Stimulated activated naive CD4-positive, alpha-beta T cell treated with Interleukin-2 at 50 U/mL for 16 hours (primary cell): ENCODE measurements at regions not wholly inside any gene's neighbourhood (a gene's known extent, or its start where the extent isn't known, plus 50 kb on each side); places are given as distances from the start of the nearest gene placed in this dataset.
A peak's percentile ranks its signal among the peaks of the same experiment; 100 is the strongest.

Experiments used
- DNase-seq: peaks from one replicate; lab custom pipeline; 2025; lab: John Stamatoyannopoulos, UW

- DNase-seq: no peak
Measured at GRCh38 chr10:31606841-31607240, 287.8 kb downstream of the ZEB1 start.

GRCh38 chr10:31605861-31606525 lies 287.0 kb downstream of the ZEB1 start:
- DNase-seq: no peak

GRCh38 chr10:31605426-31605825 lies 286.4 kb downstream of the ZEB1 start:
- DNase-seq: no peak

- DNase-seq: no peak
Measured at GRCh38 chr10:31604646-31605170, 285.7 kb downstream of the ZEB1 start.

GRCh38 chr10:31604096-31604495 lies 285.1 kb downstream of the ZEB1 start:
- no peak for DNase-seq

GRCh38 chr10:31603235-31604087 lies 284.4 kb downstream of the ZEB1 start:
- peak; percentile 74 for DNase-seq

- no peak for DNase-seq
Measured at GRCh38 chr10:31602541-31603234, 283.7 kb downstream of the ZEB1 start.

GRCh38 chr10:31601136-31601535 lies 282.1 kb downstream of the ZEB1 start:
- no peak for DNase-seq

GRCh38 chr10:31599626-31600504 lies 280.8 kb downstream of the ZEB1 start:
- DNase-seq: peak; percentile 7

- DNase-seq: no peak
Measured at GRCh38 chr10:31596765-31597164, 277.7 kb downstream of the ZEB1 start.

GRCh38 chr10:31595992-31596391 lies 277.0 kb downstream of the ZEB1 start:
- DNase-seq: no peak

GRCh38 chr10:31594347-31594873 lies 275.4 kb downstream of the ZEB1 start:
- DNase-seq: no peak

- no peak for DNase-seq
Measured at GRCh38 chr10:31593124-31593523, 274.1 kb downstream of the ZEB1 start.

- DNase-seq: no peak
Measured at GRCh38 chr10:31591569-31591968, 272.6 kb downstream of the ZEB1 start.

GRCh38 chr10:31590023-31590800 lies 271.2 kb downstream of the ZEB1 start:
- DNase-seq: no peak

GRCh38 chr10:31587691-31588090 lies 268.7 kb downstream of the ZEB1 start:
- no peak for DNase-seq

GRCh38 chr10:31586723-31587638 lies 268.0 kb downstream of the ZEB1 start:
- no peak for DNase-seq

GRCh38 chr10:31584876-31585275 lies 265.9 kb downstream of the ZEB1 start:
- no peak for DNase-seq

- DNase-seq: no peak
Measured at GRCh38 chr10:31584098-31584631, 265.1 kb downstream of the ZEB1 start.
